Neuronal stem cell (in vitro differentiated cells): ENCODE measurements at regions not wholly inside any gene's neighbourhood (a gene's known extent, or its start where the extent isn't known, plus 50 kb on each side); places are given as distances from the start of the nearest gene placed in this dataset. TPM values are rescaled to one million over a fixed set of nuclear protein-coding genes. Genes with fewer than 3 reads are reported as not detected.

Source experiments
- DNase-seq: peaks from one replicate; pipeline ENCODE4 v3.0.0-alpha.2; 2013; ENCODE audit warnings: low spot score
- H2AFZ ChIP-seq: one replicate; pipeline ENCODE4 v1.6.1; 2013; ENCODE audit warnings: mild to moderate bottlenecking, low read length, inconsistent platforms
- H2AK5ac ChIP-seq: 2 replicates; pipeline ENCODE4 v1.6.1; 2013; ENCODE audit warnings: low read depth, mild to moderate bottlenecking, inconsistent platforms, low read length, moderate library complexity, mixed read lengths
- H2BK120ac ChIP-seq: 2 replicates; pipeline ENCODE4 v1.6.1; 2013; ENCODE audit warnings: low read depth, mild to moderate bottlenecking, inconsistent platforms, low read length, moderate library complexity, mixed read lengths
- H2BK12ac ChIP-seq: one replicate; pipeline ENCODE4 v1.6.1; 2013; ENCODE audit warnings: low read length, inconsistent platforms
- H2BK15ac ChIP-seq: 2 replicates; pipeline ENCODE4 v1.6.1; 2013; ENCODE audit warnings: mild to moderate bottlenecking, low read length, inconsistent platforms, mixed read lengths
- H2BK5ac ChIP-seq: one replicate; pipeline ENCODE4 v1.6.1; 2013; ENCODE audit warnings: inconsistent platforms, mild to moderate bottlenecking, low read length, moderate library complexity
- H3K14ac ChIP-seq: one replicate; pipeline ENCODE4 v1.6.1; 2013; ENCODE audit warnings: low read length, inconsistent platforms
- H3K18ac ChIP-seq: 2 replicates; pipeline ENCODE4 v1.6.1; 2013; ENCODE audit warnings: low read length, inconsistent platforms
- H3K23ac ChIP-seq: 2 replicates; pipeline ENCODE4 v1.6.1; 2013; ENCODE audit warnings: low read depth, mild to moderate bottlenecking, mixed read lengths, low read length, inconsistent platforms; ENCODE audit not compliant: poor library complexity
- H3K27ac ChIP-seq: replicated peaks from 3 replicates; pipeline ENCODE4 v1.5.1; 2013; ENCODE audit warnings: low read length, inconsistent platforms
- H3K27me3 ChIP-seq, 3 experiments: 2 replicates each; pipeline ENCODE4 v1.6.1; 2013; ENCODE audit warnings: low read length in 3 of 3, mild to moderate bottlenecking in 2 of 3, inconsistent platforms in 1 of 3, low read depth in 1 of 3, mixed read lengths in 1 of 3, moderate library complexity in 1 of 3; ENCODE audit not compliant: control insufficient read depth in 3 of 3, insufficient read depth in 3 of 3
- H3K36me3 ChIP-seq, 2 donors: replicated peaks in 1 of 2; 2 replicates each; pipeline ENCODE4 v1.6.1; 2013; ENCODE audit warnings: low read length in 2 of 2; ENCODE audit not compliant: control insufficient read depth in 2 of 2, insufficient read depth in 2 of 2
- H3K4ac ChIP-seq: 2 replicates; pipeline ENCODE4 v1.6.1; 2013; ENCODE audit warnings: inconsistent platforms, mild to moderate bottlenecking, low read length, moderate library complexity
- H3K4me1 ChIP-seq, 2 donors: 1 replicate in 1 of 2; 2 replicates in 1 of 2; pipeline ENCODE4 v1.6.1; 2013; ENCODE audit warnings: low read length in 2 of 2, low read depth in 1 of 2; ENCODE audit not compliant: control insufficient read depth in 2 of 2, insufficient read depth in 1 of 2
- H3K4me2 ChIP-seq: one replicate; pipeline ENCODE4 v1.6.1; 2013; ENCODE audit warnings: mild to moderate bottlenecking, low read length, inconsistent platforms; ENCODE audit not compliant: insufficient read depth, poor library complexity, severe bottlenecking
- H3K4me3 ChIP-seq, 2 donors: 2 replicates each; pipeline ENCODE4 v1.5.1; 2013; ENCODE audit warnings: low read length in 2 of 2, mild to moderate bottlenecking in 2 of 2, inconsistent platforms in 1 of 2, moderate library complexity in 1 of 2
- H3K79me1 ChIP-seq: one replicate; pipeline ENCODE4 v1.6.1; 2013; ENCODE audit warnings: low read depth, mild to moderate bottlenecking, inconsistent platforms, low read length, moderate library complexity
- H3K9ac ChIP-seq: one replicate; pipeline ENCODE4 v1.6.1; 2013; ENCODE audit warnings: mild to moderate bottlenecking, low read depth, low read length, inconsistent platforms; ENCODE audit not compliant: poor library complexity
- H3K9me3 ChIP-seq, 2 donors: replicated peaks in 1 of 2; 2 replicates each; pipeline versions ENCODE3 to v1.6.1; 2013; ENCODE audit warnings: low read length in 2 of 2, mild to moderate bottlenecking in 2 of 2, inconsistent platforms in 1 of 2, low read depth in 1 of 2, mixed read lengths in 1 of 2, moderate library complexity in 1 of 2; ENCODE audit not compliant: control insufficient read depth in 2 of 2, insufficient read depth in 1 of 2
- H4K8ac ChIP-seq: one replicate; pipeline ENCODE4 v1.6.1; 2013; ENCODE audit warnings: low read depth, mild to moderate bottlenecking, inconsistent platforms, low read length, moderate library complexity
- H4K91ac ChIP-seq: one replicate; pipeline ENCODE4 v1.6.1; 2013; ENCODE audit warnings: low read length, low read depth, mild to moderate bottlenecking, inconsistent platforms; ENCODE audit not compliant: poor library complexity
- WGBS, 2 donors: extraction: QIAGEN DNeasy Blood & Tissue Kit; methylation state at CpG; one replicate each; pipeline ENCODE4 v1.1.7; 2013; ENCODE audit warnings: missing lambda C conversion rate in 2 of 2, mixed read lengths in 1 of 2; ENCODE audit not compliant: insufficient read length in 2 of 2, insufficient replicate concordance in 1 of 2; ENCODE audit errors: extremely low coverage in 2 of 2; 5-methylcytosine and 5-hydroxymethylcytosine counted together
- small RNA-seq: library from polyadenylated mRNA; stranded (forward); fragments of <200 nt; extraction: miRNeasy Mini kit (QIAGEN cat#:217004); gene quantifications from one replicate; pipeline ENCODE3, GENCODE V24; 2013; ENCODE audit not compliant: insufficient read depth

DNA sequence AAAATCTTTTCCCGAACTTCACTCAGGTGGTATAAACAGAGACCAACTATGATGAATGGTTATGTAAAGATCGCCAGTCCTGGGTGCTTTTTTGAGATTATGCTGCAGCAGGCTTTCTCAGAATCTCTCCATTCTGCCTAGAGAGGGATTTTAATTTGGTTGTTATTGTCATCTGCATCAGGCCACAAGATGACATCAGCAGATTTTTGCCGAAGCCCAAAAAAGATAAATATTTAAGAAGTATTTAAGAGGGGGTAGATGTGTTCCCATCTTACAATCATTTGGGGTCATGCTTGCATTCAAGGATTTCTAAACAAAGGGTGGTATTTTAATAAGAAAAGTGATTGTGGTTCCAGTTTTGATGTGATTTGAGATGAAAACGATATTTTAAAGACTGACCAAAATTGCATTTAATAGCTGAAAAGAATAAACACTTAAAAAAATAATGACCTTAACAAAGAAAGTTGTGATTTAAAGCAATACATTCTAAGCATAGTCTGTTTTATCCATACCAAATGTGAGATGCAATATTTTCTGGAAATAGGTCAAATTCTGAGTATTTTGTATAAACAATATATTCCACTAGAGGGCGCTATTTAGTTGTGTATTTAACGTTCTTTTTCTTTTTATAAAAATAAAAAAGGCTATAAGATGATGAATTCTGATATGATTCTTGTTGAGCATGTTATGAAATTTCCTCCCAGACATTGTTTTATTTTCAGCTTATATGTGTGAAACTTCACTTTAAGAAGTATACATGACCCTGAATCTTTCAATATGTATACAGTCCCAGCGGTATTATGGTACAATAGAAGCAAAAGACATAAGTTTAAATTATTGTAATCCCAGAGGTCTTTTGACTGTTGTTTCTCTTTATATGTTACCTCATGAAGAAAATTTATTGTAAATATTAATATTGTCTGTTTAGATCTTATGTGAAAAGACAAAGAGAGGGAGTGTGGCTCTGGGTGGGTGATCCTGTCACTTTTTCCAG lies 51.0 kb upstream of the ZFP64 start:
- H3K27ac ChIP-seq: no peak overlapping the region
- no peak overlapping the region for H3K9ac ChIP-seq
- no peak overlapping the region for H2BK5ac ChIP-seq
- H3K27me3 ChIP-seq: peaks cover 0 to 5% (median 0%) of the 10 kb centered on the region in 3 experiments
- no peaks in the 10 kb centered on the region for H3K79me1 ChIP-seq
- no peak overlapping the region for H2BK120ac ChIP-seq
- no peak overlapping the region for H2AFZ ChIP-seq
- H3K18ac ChIP-seq: no peak overlapping the region
- no peak overlapping the region for H2AK5ac ChIP-seq
- no peak overlapping the region for H3K4me2 ChIP-seq
- WGBS, 2 donors: no CpG with 5 or more reads among the region's 7 CpGs
- no peak overlapping the region for H3K4me3 ChIP-seq
- no peak overlapping the region for H3K23ac ChIP-seq
- no peak overlapping the region for H2BK15ac ChIP-seq
- no peaks in the 10 kb centered on the region for H3K36me3 ChIP-seq
- no peak overlapping the region for H4K91ac ChIP-seq
- H3K4ac ChIP-seq: no peak overlapping the region
- H4K8ac ChIP-seq: no peak overlapping the region
- H3K14ac ChIP-seq: no peak overlapping the region
- no peaks in the 10 kb centered on the region for H3K4me1 ChIP-seq
- DNase-seq: no peak
- peaks cover 0 to 1% of the 10 kb centered on the region in 2 donors for H3K9me3 ChIP-seq
- no peak overlapping the region for H2BK12ac ChIP-seq

Small RNAs in the stretch of these regions (small RNA-seq; reads per million reads assigned to genes)
- not detected for gene RF02271
- not detected for gene RPL36P1
